ENCODE measurements at regions not wholly inside any gene's neighbourhood (a gene's known extent, or its start where the extent isn't known, plus 50 kb on each side); places are given as distances from the start of the nearest gene placed in this dataset.

DNA sequence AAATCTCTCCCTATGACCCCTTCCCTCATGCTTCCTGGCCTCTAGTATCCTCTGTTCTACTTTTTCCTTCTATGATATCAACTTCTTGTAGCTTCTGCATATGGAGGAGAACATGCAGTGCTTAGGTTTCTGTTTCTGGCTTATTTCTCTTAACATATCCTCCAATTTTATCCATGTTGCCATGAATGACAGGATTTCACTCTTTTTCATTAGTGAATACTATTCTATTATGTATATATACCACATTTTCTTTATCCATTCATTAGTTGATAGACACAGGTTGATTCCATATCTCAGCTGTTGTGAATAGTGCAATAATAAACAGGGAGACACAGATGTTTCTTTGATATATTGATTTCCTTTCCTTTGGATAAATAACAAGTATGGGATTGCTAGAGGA lies 123.3 kb upstream of the SESN3 start:
- DNase-seq (ENCODE audit: low read depth): no peak
- no peak overlapping the region for H3K4me3 ChIP-seq (ENCODE audit: low read length)
- TF ChIP-seq, protein P1, sequence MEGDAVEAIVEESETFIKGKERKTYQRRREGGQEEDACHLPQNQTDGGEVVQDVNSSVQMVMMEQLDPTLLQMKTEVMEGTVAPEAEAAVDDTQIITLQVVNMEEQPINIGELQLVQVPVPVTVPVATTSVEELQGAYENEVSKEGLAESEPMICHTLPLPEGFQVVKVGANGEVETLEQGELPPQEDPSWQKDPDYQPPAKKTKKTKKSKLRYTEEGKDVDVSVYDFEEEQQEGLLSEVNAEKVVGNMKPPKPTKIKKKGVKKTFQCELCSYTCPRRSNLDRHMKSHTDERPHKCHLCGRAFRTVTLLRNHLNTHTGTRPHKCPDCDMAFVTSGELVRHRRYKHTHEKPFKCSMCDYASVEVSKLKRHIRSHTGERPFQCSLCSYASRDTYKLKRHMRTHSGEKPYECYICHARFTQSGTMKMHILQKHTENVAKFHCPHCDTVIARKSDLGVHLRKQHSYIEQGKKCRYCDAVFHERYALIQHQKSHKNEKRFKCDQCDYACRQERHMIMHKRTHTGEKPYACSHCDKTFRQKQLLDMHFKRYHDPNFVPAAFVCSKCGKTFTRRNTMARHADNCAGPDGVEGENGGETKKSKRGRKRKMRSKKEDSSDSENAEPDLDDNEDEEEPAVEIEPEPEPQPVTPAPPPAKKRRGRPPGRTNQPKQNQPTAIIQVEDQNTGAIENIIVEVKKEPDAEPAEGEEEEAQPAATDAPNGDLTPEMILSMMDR (conservative IDR thresholded peaks at IDR 0.05; ENCODE audit: low read length): no peak

DNA sequence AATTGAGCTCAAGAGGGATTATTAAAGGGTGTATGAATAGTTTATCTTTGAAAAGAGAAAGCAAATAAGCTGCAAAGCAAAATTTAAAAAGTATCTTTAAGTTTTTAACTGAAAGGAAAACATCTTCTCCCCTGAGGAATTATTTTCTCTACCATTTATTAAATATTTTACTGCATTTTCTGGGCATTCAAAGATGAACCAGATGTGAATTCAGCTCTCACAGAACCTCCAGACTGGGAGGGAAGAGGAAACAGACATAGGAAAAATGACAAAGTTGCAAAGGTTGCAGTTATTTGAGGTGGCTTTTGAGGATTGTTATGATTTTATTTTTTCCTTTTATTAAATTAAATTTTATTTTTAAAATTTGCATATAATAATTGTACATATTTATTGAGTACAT lies 122.7 kb upstream of the SESN3 start:
- TF ChIP-seq, protein P1 (conservative IDR thresholded peaks at IDR 0.05; ENCODE audit: low read length): no peak
- DNase-seq (ENCODE audit: low read depth): no peak
- H3K4me3 ChIP-seq (ENCODE audit: low read length): no peak overlapping the region

DNA sequence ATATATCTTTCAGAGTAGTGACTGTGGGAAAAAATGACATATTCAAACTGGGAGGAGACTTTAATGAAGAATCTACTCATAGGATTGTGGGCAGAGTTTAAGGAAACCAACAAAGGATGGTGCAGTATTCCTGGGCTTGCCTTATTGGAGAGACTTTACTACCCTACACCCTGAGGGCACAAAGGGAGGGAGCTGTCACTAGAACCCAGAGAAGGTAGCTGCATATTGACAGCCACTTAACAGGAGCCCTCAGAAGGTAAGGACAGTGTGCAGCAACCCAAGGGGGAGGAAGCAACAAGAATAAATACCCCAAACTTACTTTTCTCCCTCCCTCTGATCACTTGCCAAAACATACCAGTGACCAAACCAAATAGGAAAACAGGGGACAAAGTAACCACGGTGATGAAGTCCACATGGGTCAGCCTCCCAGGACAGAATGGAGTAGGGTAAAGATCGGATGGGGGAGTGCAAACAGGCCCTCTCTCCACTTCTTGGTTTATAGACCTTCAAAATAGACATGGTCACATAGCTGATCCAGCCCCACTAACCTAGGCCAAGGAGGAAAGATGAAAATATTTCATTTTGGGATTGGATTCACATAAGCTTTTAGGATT lies 121.8 kb upstream of the SESN3 start:
- no peak overlapping the region for H3K4me3 ChIP-seq (ENCODE audit: low read length)
- TF ChIP-seq, protein P1 (conservative IDR thresholded peaks at IDR 0.05; ENCODE audit: low read length): no peak
- no peak for DNase-seq (ENCODE audit: low read depth)

DNA sequence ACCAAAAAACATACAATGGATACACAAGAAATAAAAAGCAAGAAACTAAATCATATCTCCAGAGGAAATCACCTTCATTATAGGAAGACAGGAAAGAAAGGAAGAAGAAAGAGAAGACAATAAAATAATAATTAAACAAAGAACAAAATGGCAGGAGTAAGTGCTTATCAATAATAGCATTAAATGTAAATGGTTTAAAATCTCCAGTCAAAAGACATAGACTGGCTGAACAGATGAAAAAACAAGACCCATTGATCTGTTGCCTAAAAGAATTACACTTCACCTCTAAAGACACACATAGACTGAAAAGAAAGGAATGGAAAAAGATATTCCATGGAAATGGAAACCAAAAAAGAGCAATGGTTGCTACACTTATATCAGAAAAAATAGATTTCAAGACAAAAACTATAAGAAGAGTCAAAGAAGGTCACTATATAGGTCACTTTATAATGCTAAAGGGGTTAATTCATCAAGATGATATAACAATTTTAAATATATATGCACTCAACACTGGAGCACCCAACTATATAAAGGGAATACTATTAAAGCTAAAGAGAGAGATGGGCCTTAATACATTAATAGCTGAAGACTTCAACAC lies 118.4 kb upstream of the SESN3 start:
- no peak overlapping the region for H3K4me3 ChIP-seq (ENCODE audit: low read length)
- TF ChIP-seq, protein P1 (conservative IDR thresholded peaks at IDR 0.05; ENCODE audit: low read length): no peak
- DNase-seq (ENCODE audit: low read depth): no peak

DNA sequence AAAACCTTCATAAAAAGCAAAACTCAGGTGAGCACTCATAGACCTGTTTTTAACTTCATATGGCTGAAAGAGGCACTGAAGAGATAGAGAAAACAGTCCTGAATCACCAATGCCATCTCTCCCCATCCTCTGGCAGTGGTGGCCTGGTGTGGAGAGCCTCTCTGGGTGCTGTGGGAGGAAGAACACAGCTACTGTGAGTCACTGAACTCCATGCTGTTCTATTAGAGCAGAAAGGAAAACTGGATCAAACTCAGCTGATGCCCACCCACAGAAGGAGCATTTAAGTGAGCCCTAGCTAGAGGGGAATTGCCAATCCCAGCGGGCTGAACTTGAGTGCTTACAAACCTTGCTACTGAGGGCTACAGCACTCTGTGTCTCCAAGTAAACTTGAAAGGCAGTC lies 115.3 kb upstream of the SESN3 start:
- DNase-seq (ENCODE audit: low read depth): no peak
- H3K4me3 ChIP-seq (ENCODE audit: low read length): no peak overlapping the region
- TF ChIP-seq, protein P1 (conservative IDR thresholded peaks at IDR 0.05; ENCODE audit: low read length): no peak

DNA sequence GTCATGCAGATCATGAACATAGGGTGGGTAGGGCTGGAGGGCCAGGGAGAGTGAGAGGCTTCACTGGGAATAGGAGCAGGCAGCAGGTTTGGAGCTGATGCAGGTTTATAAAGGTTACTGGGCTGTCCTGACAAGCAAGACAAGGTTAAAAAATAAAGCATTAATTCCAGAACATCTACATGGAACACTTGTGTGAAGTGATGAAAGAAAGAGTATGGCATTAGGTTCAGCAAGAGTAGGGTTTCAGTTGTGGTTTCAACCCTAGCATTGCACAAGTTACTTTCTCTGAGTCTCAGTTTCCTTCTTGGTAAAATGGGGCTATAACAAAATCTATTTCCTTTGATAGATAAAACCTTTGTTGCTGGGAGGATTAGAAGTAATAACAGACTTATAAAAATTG lies 114.6 kb upstream of the SESN3 start:
- no peak for DNase-seq (ENCODE audit: low read depth)
- TF ChIP-seq, protein P1 (conservative IDR thresholded peaks at IDR 0.05; ENCODE audit: low read length): no peak
- no peak overlapping the region for H3K4me3 ChIP-seq (ENCODE audit: low read length)

DNA sequence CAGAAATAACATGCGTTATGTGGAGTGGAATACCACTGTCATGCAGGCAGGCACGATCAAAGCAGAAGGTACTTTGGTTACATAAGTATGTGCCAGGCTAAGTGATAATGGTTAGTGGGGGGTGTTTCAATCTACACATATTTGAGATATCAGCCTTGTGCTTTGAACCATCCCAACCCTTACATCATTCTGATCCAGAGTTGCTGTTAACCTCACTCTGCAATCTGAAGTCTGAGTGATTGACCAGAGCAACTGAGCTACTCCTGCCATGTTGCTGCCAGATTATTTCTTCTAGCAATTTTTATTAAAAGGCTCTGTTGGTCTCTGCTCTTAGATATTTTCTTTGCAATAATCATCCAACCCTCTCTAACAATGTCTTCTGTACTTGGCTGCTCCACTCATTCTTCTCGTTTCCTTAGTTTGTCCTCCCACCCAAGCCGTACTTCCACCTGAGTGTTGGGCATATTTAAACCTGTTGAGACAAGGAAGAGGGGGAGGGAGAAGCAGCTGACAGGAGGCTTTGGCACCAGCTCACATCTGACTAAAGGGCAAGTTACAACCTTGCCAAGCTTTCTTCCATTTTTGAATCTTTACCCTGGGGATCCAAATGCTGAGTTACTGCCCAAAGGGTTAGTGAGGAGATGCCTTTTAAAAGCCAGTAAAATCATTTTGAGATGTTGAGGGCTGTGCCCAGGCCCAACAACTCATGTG lies 114.1 kb upstream of the SESN3 start:
- TF ChIP-seq, protein P1 (conservative IDR thresholded peaks at IDR 0.05; ENCODE audit: low read length): no peak
- no peak for DNase-seq (ENCODE audit: low read depth)
- no peak overlapping the region for H3K4me3 ChIP-seq (ENCODE audit: low read length)
